HCT116 (cell line): ENCODE measurements at regions not wholly inside any gene's neighbourhood (a gene's known extent, or its start where the extent isn't known, plus 50 kb on each side); places are given as distances from the start of the nearest gene placed in this dataset.

ENCODE experiments used
- POLR2A ChIP-seq: IDR thresholded peaks from 2 replicates; pipeline ENCODE4 v1.7.0; 2011; ENCODE audit warnings: borderline replicate concordance; ENCODE audit not compliant: insufficient read depth, insufficient read length; ENCODE audit errors: extremely low read depth
- POLR2AphosphoS5 ChIP-seq: IDR thresholded peaks from 2 replicates; pipeline ENCODE4 v1.6.1; 2011; ENCODE audit warnings: mild to moderate bottlenecking, low read depth, low read length, moderate library complexity
- SP1 ChIP-seq: IDR thresholded peaks from 2 replicates; pipeline ENCODE4 v1.6.1; 2012; ENCODE audit warnings: low read depth
- TCF7L2 ChIP-seq: IDR thresholded peaks from 2 replicates; pipeline ENCODE4 v1.7.0; 2011; ENCODE audit warnings: borderline replicate concordance, inconsistent platforms; ENCODE audit not compliant: insufficient read depth, insufficient read length; ENCODE audit errors: extremely low read depth
- YY1 ChIP-seq: IDR thresholded peaks from 2 replicates; pipeline ENCODE4 v1.6.1; 2011; ENCODE audit warnings: low read length, low read depth, moderate library complexity, mild to moderate bottlenecking; ENCODE audit not compliant: insufficient replicate concordance; ENCODE audit errors: extremely low read depth
- TF ChIP-seq, protein P1 (sequence below), 3 experiments: fragments of 200-600 bp in 1 of 3; sonication (generic) in 1 of 3; IDR thresholded peaks in 2 of 3; conservative IDR thresholded peaks in 1 of 3; 2 replicates each; pipeline ENCODE4 v1.5.1; 2012 to 2017; ENCODE audit warnings: low read depth in 2 of 3, low read length in 2 of 3, antibody characterized with exemption in 1 of 3, borderline replicate concordance in 1 of 3, control low read depth in 1 of 3, mild to moderate bottlenecking in 1 of 3, mixed read lengths in 1 of 3, mixed run types in 1 of 3, moderate library complexity in 1 of 3; ENCODE audit not compliant: insufficient read depth in 1 of 3

DNA sequence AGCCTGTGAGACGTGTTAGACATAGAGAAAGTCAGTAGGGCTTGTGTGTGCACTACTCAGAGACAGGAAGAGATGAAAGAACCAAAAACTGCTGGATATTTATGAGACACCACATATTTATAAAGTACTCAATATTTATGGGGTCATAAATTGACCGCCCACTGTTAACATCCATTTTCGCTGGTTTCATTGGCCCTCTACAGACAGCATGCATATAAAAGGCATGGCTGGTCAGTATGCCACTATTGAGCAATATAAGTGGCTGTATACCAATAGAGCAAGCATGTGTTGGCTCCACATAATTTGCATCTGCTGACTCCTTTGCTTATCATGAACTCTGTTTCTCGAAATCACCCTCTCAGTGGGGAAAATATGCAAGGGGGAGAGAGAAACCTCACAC, 110.3 kb upstream of the BTN3A2 start:
- TF ChIP-seq POLR2AphosphoS5: no peak
- TF ChIP-seq, protein P1, sequence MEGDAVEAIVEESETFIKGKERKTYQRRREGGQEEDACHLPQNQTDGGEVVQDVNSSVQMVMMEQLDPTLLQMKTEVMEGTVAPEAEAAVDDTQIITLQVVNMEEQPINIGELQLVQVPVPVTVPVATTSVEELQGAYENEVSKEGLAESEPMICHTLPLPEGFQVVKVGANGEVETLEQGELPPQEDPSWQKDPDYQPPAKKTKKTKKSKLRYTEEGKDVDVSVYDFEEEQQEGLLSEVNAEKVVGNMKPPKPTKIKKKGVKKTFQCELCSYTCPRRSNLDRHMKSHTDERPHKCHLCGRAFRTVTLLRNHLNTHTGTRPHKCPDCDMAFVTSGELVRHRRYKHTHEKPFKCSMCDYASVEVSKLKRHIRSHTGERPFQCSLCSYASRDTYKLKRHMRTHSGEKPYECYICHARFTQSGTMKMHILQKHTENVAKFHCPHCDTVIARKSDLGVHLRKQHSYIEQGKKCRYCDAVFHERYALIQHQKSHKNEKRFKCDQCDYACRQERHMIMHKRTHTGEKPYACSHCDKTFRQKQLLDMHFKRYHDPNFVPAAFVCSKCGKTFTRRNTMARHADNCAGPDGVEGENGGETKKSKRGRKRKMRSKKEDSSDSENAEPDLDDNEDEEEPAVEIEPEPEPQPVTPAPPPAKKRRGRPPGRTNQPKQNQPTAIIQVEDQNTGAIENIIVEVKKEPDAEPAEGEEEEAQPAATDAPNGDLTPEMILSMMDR (IDR thresholded peaks at IDR 0.05 in 2 of 3, conservative IDR thresholded peaks at IDR 0.05 in 1 of 3; ENCODE audit: borderline replicate concordance in 1 of 3, insufficient read depth in 1 of 3, low read depth in 2 of 3, low read length in 2 of 3): no peak
- TF ChIP-seq POLR2A: no peak
- no peak for TF ChIP-seq TCF7L2
- TF ChIP-seq YY1: no peak
- TF ChIP-seq SP1: no peak
